GM12878 (cell line): ENCODE measurements at regions not wholly inside any gene's neighbourhood (a gene's known extent, or its start where the extent isn't known, plus 50 kb on each side); places are given as distances from the start of the nearest gene placed in this dataset.

Experiments
- ATAC-seq: fragments of 200-7000 bp; cut with Tn5 transposase; 3 replicates; pipeline ENCODE4 v1.9.1; 2020; ENCODE audit warnings: mild to moderate bottlenecking, moderate library complexity
- BruUV-seq: library from RNA; stranded (reverse); fragments of 400-500 nt; replicated peaks from 2 replicates; lab custom pipeline; 2021; lab: Mats Ljungman, UMichigan
- CTCF ChIA-PET: fragments of 300-600 bp; sonication (Branson Sonifier 250); formaldehyde crosslinking; extraction: SDS; loops from one replicate; lab custom pipeline; 2021; ENCODE audit warnings: inconsistent platforms; lab: Yijun Ruan, JAX
- POLR2A ChIA-PET: fragments of 350-600 bp; formaldehyde crosslinking; extraction: SDS; loops from one replicate; lab custom pipeline; 2021; ENCODE audit warnings: inconsistent platforms; lab: Charles Lee
- RAD21 ChIA-PET: fragments of 300-600 bp; sonication (Branson Sonifier 250); formaldehyde crosslinking; loops from one replicate; lab custom pipeline; 2023; ENCODE audit warnings: antibody characterized with exemption; ENCODE audit not compliant: unreplicated experiment; lab: Charles Lee
- SMC1A ChIA-PET: fragments of 300-600 bp; sonication (Branson Sonifier 250); formaldehyde crosslinking; loops from one replicate; lab custom pipeline; 2023; ENCODE audit not compliant: unreplicated experiment, uncharacterized antibody; lab: Charles Lee
- DNase-seq: peaks from one replicate; pipeline ENCODE4 v3.0.0-alpha.2; 2011; ENCODE audit warnings: low read depth, low spot score
- FAIRE-seq: peaks from 3 replicates; lab custom pipeline; 2011; peaks lifted over from hg19 to GRCh38; lab: Jason Lieb, UNC
- H2AFZ ChIP-seq: 2 replicates; pipeline ENCODE4 v1.6.0; 2011; ENCODE audit warnings: low read depth, low read length, control low read depth; ENCODE audit not compliant: control insufficient read depth
- H3K27ac ChIP-seq: 2 replicates; pipeline ENCODE4 v1.5.1; 2011; ENCODE audit warnings: control low read depth; ENCODE audit not compliant: control insufficient read depth, insufficient read depth
- H3K27me3 ChIP-seq, 2 experiments: replicated peaks in 1 of 2; 2 replicates each; pipeline versions ENCODE4 v1.6.0 to v1.6.1; 2011; ENCODE audit warnings: low read length in 1 of 2; ENCODE audit not compliant: control insufficient read depth in 2 of 2, insufficient read depth in 2 of 2
- H3K36me3 ChIP-seq, 2 experiments: 2 replicates each; pipeline ENCODE4 v1.5.1; 2011; ENCODE audit warnings: low read length in 1 of 2; ENCODE audit not compliant: control insufficient read depth in 2 of 2, insufficient read depth in 2 of 2
- H3K4me1 ChIP-seq: 2 replicates; pipeline ENCODE4 v1.6.1; 2011; ENCODE audit warnings: mild to moderate bottlenecking, low read length, moderate library complexity, mixed read lengths; ENCODE audit not compliant: control insufficient read depth, insufficient read depth
- H3K4me2 ChIP-seq: 2 replicates; pipeline ENCODE4 v1.6.0; 2011; ENCODE audit warnings: control low read depth; ENCODE audit not compliant: control insufficient read depth, insufficient read depth
- H3K4me3 ChIP-seq: fragments of 200-600 bp; sonication (generic); 2 replicates; pipeline ENCODE4 v1.5.1; 2016
- H3K79me2 ChIP-seq: 2 replicates; pipeline ENCODE4 v1.6.0; 2011; ENCODE audit warnings: low read length; ENCODE audit not compliant: control insufficient read depth, insufficient read depth
- H3K9ac ChIP-seq: 2 replicates; pipeline ENCODE4 v1.8.0; 2011; ENCODE audit warnings: low read length, control low read depth, mixed read lengths; ENCODE audit not compliant: control insufficient read depth, insufficient read depth
- H3K9me3 ChIP-seq: replicated peaks from 3 replicates; pipeline ENCODE4 v1.5.1; 2011; ENCODE audit warnings: mild to moderate bottlenecking, low read length; ENCODE audit not compliant: control insufficient read depth, insufficient read depth
- H4K20me1 ChIP-seq: 2 replicates; pipeline ENCODE4 v1.6.0; 2011; ENCODE audit not compliant: control insufficient read depth, insufficient read depth
- ESRRA ChIP-seq: IDR thresholded peaks from 2 replicates; pipeline ENCODE4 v1.6.1; 2012; ENCODE audit warnings: mild to moderate bottlenecking, low read length, improper control_type of control experiment
- KLF5 ChIP-seq: fragments of 450-650 bp; IDR thresholded peaks from 2 replicates; pipeline ENCODE4 v1.6.1; 2014; ENCODE audit warnings: mild to moderate bottlenecking; ENCODE audit not compliant: partially characterized antibody
- NFYB ChIP-seq: IDR thresholded peaks from 2 replicates; pipeline ENCODE4 v1.6.1; 2011; ENCODE audit warnings: low read depth, mild to moderate bottlenecking, low read length, improper control_type of control experiment, moderate library complexity; ENCODE audit not compliant: insufficient read depth
- NR2C2 ChIP-seq: IDR thresholded peaks from 2 replicates; pipeline ENCODE4 v1.6.1; 2011; ENCODE audit warnings: borderline replicate concordance, low read depth; ENCODE audit not compliant: control insufficient read depth, insufficient read length
- PAX5 ChIP-seq: IDR thresholded peaks from 2 replicates; pipeline ENCODE4 v1.6.1; 2011; ENCODE audit warnings: low read depth, low read length, borderline replicate concordance
- PML ChIP-seq: IDR thresholded peaks from 2 replicates; pipeline ENCODE4 v1.6.1; 2012; ENCODE audit warnings: low read length, inconsistent platforms
- POLR2A ChIP-seq: IDR thresholded peaks from 2 replicates; pipeline ENCODE4 v1.6.1; 2011; ENCODE audit warnings: low read depth, mild to moderate bottlenecking, low read length
- RCOR1 ChIP-seq: conservative IDR thresholded peaks from 2 replicates; pipeline ENCODE4 v1.6.1; 2012; ENCODE audit warnings: low read depth, low read length, improper control_type of control experiment
- SIN3A ChIP-seq: IDR thresholded peaks from 2 replicates; pipeline ENCODE4 v1.6.1; 2012; ENCODE audit warnings: low read depth, low read length, improper control_type of control experiment
- SMARCA5 ChIP-seq: fragments of 450-650 bp; IDR thresholded peaks from 2 replicates; pipeline ENCODE4 v1.6.1; 2017; ENCODE audit warnings: mild to moderate bottlenecking
- TCF3 ChIP-seq: IDR thresholded peaks from 2 replicates; pipeline ENCODE4 v1.6.1; 2012; ENCODE audit warnings: low read depth, mild to moderate bottlenecking, low read length, borderline replicate concordance; ENCODE audit not compliant: insufficient read depth
- WRNIP1 ChIP-seq: IDR thresholded peaks from 2 replicates; pipeline ENCODE4 v1.6.1; 2011; ENCODE audit warnings: low read depth, low read length, improper control_type of control experiment, borderline replicate concordance
- YBX1 ChIP-seq: fragments of 450-650 bp; IDR thresholded peaks from 2 replicates; pipeline ENCODE4 v1.6.1; 2016; ENCODE audit warnings: antibody characterized with exemption
- YY1 ChIP-seq: IDR thresholded peaks from 2 replicates; pipeline ENCODE4 v1.6.1; 2011; ENCODE audit warnings: low read depth, mild to moderate bottlenecking, low read length
- WGBS: methylation state at CpG from one replicate; pipeline ENCODE4 v1.1.6; 2016; ENCODE audit warnings: low lambda C conversion rate; ENCODE audit not compliant: insufficient replicate concordance, insufficient coverage; ENCODE audit errors: missing lambda C conversion rate; 5-methylcytosine and 5-hydroxymethylcytosine counted together
- in situ Hi-C: fragments of 300-500 bp; cut with MboI; formaldehyde crosslinking; loops from 9 replicates; pipeline ENCODE4 v1.14.3; 2018; ENCODE audit warnings: mixed read lengths
- intact Hi-C: fragments of 100-400 bp; cut with micrococcal nuclease; formaldehyde crosslinking; loops from one replicate; pipeline ENCODE4 v1.14.2; 2022; ENCODE audit not compliant: unreplicated experiment
- TF ChIP-seq, protein P1 (sequence below): fragments of 150-350 bp; IDR thresholded peaks from 2 replicates; pipeline ENCODE4 v1.6.1; 2016; ENCODE audit warnings: low read depth, low read length
- TF ChIP-seq, protein P2 (sequence below): fragments of 450-650 bp; IDR thresholded peaks from 2 replicates; pipeline ENCODE4 v1.6.1; 2017; ENCODE audit warnings: mild to moderate bottlenecking, low read depth, inconsistent platforms; ENCODE audit not compliant: poor library complexity, severe bottlenecking
- TF ChIP-seq, protein P3 (sequence below): IDR thresholded peaks from 2 replicates; pipeline ENCODE4 v1.6.1; 2011; ENCODE audit warnings: mild to moderate bottlenecking, low read depth, low read length, moderate library complexity; ENCODE audit not compliant: insufficient replicate concordance
- TF ChIP-seq, protein P4 (sequence below): fragments of 450-650 bp; IDR thresholded peaks from 2 replicates; pipeline ENCODE4 v1.6.1; 2017; ENCODE audit warnings: borderline replicate concordance

DNA sequence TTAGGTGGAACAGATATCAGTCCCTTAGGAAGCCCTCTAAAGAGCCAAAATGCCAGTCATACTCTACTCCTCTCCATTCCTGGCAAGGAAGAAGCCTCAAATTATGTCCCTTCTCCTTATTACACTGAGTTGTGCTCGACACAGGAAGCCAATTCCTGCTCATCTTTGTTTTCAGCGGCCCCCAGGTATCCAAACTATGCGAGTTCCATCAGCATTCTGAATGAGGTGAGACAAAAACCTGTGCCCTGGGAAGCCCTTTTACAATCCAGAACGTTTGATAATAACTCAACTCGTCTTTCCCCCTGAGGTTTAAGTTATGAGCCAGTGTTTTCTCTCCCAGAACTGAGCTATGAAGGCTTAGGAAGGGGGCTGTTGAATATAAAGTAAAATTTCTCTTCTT, 580.5 kb downstream of the NXPH1 start (continued):
- TF ChIP-seq, protein P1, sequence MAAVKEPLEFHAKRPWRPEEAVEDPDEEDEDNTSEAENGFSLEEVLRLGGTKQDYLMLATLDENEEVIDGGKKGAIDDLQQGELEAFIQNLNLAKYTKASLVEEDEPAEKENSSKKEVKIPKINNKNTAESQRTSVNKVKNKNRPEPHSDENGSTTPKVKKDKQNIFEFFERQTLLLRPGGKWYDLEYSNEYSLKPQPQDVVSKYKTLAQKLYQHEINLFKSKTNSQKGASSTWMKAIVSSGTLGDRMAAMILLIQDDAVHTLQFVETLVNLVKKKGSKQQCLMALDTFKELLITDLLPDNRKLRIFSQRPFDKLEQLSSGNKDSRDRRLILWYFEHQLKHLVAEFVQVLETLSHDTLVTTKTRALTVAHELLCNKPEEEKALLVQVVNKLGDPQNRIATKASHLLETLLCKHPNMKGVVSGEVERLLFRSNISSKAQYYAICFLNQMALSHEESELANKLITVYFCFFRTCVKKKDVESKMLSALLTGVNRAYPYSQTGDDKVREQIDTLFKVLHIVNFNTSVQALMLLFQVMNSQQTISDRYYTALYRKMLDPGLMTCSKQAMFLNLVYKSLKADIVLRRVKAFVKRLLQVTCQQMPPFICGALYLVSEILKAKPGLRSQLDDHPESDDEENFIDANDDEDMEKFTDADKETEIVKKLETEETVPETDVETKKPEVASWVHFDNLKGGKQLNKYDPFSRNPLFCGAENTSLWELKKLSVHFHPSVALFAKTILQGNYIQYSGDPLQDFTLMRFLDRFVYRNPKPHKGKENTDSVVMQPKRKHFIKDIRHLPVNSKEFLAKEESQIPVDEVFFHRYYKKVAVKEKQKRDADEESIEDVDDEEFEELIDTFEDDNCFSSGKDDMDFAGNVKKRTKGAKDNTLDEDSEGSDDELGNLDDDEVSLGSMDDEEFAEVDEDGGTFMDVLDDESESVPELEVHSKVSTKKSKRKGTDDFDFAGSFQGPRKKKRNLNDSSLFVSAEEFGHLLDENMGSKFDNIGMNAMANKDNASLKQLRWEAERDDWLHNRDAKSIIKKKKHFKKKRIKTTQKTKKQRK = no peak
- TF ChIP-seq PAX5 = no peak
- TF ChIP-seq, protein P2, sequence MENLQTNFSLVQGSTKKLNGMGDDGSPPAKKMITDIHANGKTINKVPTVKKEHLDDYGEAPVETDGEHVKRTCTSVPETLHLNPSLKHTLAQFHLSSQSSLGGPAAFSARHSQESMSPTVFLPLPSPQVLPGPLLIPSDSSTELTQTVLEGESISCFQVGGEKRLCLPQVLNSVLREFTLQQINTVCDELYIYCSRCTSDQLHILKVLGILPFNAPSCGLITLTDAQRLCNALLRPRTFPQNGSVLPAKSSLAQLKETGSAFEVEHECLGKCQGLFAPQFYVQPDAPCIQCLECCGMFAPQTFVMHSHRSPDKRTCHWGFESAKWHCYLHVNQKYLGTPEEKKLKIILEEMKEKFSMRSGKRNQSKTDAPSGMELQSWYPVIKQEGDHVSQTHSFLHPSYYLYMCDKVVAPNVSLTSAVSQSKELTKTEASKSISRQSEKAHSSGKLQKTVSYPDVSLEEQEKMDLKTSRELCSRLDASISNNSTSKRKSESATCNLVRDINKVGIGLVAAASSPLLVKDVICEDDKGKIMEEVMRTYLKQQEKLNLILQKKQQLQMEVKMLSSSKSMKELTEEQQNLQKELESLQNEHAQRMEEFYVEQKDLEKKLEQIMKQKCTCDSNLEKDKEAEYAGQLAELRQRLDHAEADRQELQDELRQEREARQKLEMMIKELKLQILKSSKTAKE = no peak
- no peak for TF ChIP-seq YY1
- TF ChIP-seq SIN3A = no peak
- TF ChIP-seq POLR2A = no peak
- TF ChIP-seq, all 136 proteins: peak for 0

DNA sequence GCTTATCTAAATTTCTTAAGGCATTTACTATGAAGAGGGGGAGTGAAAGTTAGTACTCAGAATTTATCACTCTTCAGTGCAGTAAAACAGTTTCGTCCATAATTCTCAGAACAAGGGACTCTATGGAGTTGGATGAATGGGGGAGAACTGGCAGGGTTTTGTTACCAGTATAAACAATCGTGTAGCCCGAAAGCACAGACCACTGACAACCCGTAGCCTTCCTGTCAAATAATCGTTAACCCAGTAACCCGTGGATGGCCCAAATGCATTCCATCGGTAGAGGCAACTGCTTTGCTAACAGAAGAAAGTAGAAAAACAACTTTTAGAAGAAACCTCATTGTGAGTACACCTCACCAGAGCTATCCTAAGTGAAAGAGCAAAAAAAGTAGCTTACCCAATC, 583.9 kb downstream of the NXPH1 start:
- RAD21 ChIA-PET = no interaction called here
- no peaks in the 10 kb centered on the region for H3K9me3 ChIP-seq
- H3K4me3 ChIP-seq = no peak overlapping the region
- POLR2A ChIA-PET = no interaction called here
- intact Hi-C loops (no loop called here), in situ Hi-C loops (no loop called here)
- CTCF ChIA-PET = no interaction called here
- DNase-seq (no peak), FAIRE-seq (no peak), ATAC-seq (no peak)
- no peak overlapping the region for H3K4me2 ChIP-seq
- no peak overlapping the region for H2AFZ ChIP-seq
- no peaks in the 10 kb centered on the region for H3K79me2 ChIP-seq
- H3K27me3 ChIP-seq = no peaks in the 10 kb centered on the region
- SMC1A ChIA-PET = no interaction called here
- no peaks in the 10 kb centered on the region for H3K4me1 ChIP-seq
- H3K27ac ChIP-seq = no peak overlapping the region
- 61% methylated on average over 7 of the region's 7 CpGs for WGBS
- H3K9ac ChIP-seq = no peak overlapping the region
- BruUV-seq = no TSS peak
- no peaks in the 10 kb centered on the region for H4K20me1 ChIP-seq
- no peaks in the 10 kb centered on the region for H3K36me3 ChIP-seq
- no peak for TF ChIP-seq ESRRA
- TF ChIP-seq NFYB = no peak
- no peak for TF ChIP-seq SMARCA5
- no peak for TF ChIP-seq YBX1
- TF ChIP-seq RCOR1 = no peak
- no peak for TF ChIP-seq WRNIP1
- TF ChIP-seq KLF5 = no peak
- TF ChIP-seq, protein P3, sequence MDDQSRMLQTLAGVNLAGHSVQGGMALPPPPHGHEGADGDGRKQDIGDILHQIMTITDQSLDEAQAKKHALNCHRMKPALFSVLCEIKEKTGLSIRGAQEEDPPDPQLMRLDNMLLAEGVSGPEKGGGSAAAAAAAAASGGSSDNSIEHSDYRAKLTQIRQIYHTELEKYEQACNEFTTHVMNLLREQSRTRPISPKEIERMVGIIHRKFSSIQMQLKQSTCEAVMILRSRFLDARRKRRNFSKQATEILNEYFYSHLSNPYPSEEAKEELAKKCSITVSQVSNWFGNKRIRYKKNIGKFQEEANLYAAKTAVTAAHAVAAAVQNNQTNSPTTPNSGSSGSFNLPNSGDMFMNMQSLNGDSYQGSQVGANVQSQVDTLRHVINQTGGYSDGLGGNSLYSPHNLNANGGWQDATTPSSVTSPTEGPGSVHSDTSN = no peak
- TF ChIP-seq, protein P4, sequence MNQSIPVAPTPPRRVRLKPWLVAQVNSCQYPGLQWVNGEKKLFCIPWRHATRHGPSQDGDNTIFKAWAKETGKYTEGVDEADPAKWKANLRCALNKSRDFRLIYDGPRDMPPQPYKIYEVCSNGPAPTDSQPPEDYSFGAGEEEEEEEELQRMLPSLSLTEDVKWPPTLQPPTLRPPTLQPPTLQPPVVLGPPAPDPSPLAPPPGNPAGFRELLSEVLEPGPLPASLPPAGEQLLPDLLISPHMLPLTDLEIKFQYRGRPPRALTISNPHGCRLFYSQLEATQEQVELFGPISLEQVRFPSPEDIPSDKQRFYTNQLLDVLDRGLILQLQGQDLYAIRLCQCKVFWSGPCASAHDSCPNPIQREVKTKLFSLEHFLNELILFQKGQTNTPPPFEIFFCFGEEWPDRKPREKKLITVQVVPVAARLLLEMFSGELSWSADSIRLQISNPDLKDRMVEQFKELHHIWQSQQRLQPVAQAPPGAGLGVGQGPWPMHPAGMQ = no peak
- TF ChIP-seq PML = no peak
- no peak for TF ChIP-seq YY1
- no peak for TF ChIP-seq NR2C2
- TF ChIP-seq TCF3 = no peak
